NCI-H2196 (cell line): ENCODE measurements at regions not wholly inside any gene's neighbourhood (a gene's known extent, or its start where the extent isn't known, plus 50 kb on each side); places are given as distances from the start of the nearest gene placed in this dataset.
"Not testable (repeated sequence)": the region's sequence is repeated elsewhere in the genome, so short reads cannot be mapped to it uniquely, and the experiment has no call there.

Experiments
- DNase-seq: peaks from one replicate; lab custom pipeline; 2025; ENCODE audit not compliant: unreplicated experiment; lab: John Stamatoyannopoulos, UW

DNA sequence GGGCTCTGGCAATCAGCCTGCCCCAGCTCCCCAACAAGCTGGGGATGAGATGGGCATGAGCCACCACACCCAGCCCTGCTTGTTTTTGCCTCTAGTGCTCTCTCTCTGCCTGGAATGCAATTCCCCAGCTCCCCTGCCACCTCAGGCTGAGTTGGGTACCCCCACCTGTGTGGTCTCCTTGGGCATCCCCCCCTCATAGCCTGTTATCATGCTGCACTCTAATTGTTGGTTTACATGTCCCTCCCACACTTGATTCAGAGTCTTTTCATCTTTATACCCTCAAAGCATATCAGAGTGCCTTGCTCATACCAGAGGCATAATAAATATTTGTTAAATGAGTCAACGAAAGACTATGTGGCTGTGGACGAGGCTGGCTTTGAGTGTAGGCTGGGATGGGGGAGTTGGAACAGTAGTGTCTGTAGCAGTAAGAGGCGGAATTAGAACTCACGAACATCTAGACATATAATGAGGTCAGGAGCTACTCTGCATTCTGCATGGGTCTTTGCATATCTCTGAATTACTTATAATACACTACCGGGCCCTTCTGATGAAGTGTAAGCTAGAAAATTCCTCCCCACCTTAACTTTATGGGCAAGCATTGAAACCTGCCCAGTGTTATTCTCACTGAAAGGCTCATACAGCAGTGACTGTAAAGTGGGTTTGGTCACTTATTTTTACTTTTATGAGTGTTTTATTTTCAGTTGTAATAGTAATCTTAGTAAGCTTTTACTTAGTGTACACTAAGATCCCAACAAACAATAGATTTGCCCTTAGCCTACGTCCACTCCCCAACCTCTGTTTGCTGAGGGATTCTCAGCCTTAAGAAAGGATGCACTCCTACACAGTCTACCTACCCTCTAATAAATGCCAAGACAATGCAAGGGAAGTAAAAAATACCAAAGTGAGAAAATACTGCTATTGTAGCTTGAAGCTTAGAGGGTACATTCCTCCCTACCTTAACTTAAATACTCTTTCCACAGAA is 58.7 kb downstream of the EDN1 start:
- no peak for DNase-seq

DNA sequence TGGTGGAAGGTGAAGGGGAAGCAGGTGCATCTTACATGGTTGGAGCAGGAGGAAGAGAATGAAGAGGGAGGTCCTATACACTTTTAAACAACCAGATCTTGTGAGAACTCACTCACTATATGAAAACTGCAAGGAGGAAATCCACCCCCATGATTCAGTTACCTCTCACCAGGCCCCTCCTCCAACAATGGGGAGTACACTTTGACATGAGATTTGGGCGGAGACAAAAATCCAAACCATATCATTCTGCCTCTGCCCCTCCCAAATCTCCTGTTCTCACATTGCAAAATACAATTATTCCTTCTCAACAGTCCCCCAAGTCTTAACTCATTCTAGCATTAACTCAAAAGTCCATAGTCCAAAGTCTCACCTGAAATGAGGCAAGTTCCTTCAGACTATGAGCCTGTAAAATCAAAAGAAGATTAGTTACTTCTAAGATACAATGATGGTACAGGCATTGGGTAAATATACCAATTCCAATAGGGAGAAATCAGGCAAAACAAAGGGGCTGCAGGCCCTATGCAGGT is 60.5 kb downstream of the EDN1 start:
- DNase-seq = no peak

DNA sequence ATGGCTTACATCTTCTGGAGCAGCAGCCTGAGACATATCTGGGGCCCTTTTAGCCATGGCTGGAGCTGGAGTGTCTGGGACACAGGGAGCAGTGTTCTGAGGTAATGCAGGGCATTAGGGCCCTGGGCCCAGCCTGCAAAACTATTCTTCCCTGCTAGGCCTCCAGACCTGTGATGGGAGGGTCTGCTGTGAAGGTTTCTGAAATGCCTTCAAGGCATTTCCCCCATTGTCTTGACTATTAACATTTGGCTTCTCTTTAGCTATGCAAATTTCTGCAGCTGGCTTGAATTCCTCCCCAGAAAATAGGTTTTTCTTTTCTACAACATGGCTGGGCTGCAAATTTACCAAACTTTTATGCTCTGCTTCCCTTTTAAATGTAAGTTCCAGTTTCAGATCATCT is 61.5 kb downstream of the EDN1 start:
- no peak for DNase-seq

DNA sequence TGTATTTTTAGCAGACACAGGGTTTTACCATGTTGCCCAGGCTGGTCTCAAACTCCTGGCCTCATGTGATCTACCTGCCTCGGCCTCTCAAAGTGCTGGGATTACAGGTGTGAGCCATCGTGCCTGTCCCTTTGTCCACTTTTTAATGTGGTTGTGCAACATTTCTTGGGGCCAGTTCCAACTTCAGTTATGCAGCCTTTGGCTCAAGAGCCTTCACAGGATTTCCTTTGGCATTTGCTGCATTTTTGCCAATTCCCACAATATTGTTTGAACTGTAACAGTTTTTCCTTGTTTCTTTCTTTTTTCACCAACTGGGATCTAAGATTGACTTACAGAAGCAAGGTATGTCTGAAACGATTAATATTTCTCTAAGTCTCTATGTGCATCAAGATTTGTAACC is 63.6 kb downstream of the EDN1 start:
- no peak for DNase-seq

DNA sequence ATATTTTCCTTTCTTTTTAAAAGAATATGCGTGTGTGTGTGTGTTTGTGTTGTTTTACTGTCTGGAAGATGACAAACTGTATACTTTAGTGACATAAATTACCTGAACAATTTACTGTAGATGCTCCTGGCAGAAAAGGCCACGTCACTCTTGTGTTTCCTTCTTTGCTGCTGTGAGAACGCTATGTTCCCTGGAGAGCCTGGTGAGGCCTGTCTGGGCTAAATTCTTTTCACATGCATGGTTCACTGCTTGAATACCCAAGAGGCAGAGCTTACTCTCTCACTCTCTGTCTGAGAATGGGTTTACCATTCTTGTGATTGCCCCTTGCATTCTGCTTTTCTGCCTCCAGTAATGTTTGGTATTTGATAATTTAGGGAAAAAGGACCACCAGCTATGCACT is 64.3 kb downstream of the EDN1 start:
- DNase-seq = no peak

DNA sequence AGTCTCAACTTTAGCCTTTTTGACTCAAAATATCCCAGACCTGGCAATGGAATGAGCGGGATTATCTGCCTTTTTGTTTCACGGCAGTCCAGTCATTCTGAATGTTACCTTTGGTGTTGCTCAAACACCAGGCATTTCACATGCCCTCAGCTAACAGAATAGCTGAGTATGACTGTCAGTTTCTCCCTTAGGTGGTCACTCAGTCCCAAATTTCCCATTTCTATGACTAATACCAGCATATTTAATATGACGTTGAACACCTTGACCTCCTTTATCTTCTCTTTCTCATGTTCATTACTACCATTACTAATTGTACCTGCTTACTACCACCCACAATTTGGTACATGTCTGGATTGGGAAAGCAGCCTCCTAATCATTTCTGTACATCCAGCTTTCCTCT is 65.2 kb downstream of the EDN1 start:
- DNase-seq = no peak

DNA sequence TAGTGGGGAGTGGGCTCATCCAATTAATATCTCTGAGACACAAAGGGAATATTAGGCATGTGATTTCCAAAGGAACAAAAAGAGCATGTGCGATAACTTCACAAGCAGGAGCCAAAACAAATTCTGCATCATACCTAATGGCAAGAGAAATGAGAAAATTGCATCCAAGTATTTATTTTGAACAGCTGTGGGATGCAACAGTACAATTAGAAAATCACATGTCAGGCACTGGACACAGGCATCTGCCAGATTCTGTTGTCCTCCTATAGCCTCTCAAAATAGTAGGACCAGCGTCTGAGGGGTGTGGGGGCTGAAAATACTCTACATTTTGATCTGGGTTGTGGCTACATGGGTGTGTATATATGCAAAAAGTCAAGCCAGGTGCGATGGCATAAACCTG is 66.3 kb downstream of the EDN1 start:
- no peak for DNase-seq

DNA sequence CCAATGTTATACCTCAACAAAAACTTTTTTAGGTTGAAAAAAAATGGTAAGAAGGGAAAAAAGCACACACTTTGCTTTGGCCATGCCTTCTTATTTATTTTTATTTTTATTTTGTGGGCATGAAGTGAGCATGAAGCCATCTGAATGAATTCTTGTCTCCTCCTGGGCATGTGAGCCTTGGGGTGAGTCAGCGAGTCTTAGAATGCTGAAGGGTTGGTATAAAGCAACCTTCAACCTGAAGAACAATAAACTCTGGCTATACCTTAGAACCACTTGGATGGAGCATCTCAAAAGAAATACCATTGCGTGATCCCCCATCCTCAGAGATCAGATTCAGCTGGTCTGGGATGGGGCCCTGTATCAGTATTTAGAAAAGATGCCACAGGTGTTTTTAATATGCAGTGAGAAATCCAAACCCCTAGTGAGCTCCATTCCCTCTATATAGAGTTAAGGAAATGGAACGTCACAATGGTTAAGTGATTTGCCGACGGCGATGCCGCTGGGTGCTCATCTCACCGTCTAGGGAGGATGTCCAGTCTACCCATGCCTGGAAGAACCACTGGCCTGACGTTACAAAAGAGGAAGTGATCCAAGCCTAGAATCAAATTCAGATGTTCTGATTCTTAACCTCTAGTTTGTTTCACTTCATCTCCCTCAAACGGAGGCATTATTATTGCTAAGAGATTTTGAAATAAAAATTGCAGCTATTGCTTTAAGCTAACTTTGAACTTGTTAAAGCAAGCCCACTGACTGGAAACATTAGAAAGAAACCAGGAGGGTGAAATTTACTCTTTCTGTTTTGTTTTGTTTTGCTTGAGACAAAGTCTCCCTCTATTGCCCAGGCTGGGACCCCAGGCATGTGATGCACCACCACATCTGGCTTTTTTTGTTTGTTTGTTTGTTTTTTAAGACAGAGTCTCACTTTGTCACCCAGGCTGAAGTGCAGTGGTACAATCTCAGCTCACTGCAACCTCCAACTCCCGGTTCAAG is 67.1 kb downstream of the EDN1 start:
- no peak for DNase-seq

DNA sequence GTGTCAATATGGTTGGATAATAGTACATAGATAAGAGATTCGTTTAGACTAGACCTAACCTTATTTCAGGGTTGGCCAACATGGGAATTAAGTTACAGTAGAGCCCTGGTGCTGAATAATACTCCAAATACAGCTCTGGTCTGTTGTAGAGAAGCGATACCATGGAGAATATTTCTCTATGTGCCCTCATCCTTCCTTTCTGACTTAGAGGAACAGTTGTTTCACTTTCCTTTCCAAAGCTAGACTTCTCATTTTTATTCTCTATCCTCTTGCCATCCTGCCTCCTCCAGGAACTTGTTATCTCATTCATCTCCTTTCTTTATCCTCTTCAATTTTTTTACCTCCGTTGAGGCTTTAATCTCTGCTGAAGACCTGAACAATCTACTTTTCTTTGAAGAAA is 68.9 kb downstream of the EDN1 start:
- DNase-seq = no peak

DNA sequence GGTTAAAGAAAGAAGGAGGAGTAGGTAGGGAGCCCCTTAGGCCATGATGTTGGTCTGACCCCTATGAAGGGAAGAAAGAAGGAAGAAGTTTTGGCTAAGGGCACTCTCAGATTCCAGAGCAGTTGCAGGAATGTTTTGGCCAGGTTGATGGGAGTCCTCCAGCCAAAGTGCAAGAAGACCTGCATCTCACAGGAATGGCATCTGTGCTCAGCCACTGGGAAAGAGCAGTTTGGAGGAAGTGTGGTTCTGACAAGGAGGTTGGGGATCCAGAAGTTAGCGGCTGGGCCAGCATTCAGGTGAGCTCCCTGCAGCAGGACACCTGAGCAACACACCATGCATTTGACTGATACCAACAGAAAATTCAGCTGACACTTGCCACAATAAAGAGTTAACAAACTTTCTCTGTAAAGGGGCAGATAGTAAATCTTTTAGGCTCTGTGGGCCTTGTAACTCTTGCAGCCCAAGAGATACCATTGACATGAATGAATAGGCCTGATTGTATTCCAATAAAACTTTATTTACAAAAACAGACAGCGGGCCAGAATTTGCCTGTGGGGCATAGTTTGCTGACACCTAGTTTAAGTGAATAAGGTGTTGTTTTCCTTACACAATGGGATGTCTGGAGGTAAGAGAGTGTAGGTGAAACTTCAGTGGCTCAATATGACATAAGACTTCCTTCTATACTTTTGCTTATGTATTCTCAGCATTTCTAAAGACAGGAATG is 71.0 kb downstream of the EDN1 start:
- no peak for DNase-seq

DNA sequence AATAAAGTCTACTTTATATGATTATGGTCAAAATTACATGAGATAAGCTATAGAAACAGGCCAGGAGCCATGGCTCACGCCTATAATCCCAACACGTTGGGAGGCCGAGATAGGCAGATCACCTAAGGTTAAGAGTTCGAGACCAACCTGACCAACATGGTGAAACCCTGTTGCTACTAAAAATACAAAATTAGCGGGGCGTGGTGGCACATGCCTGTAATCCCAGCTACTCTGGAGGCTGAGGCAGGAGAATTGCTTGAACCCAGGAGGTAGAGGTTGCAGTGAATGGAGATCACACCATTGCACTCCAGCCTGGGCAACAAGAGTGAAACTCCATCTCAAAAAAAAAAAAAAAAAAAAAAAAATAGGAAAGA is 73.1 kb downstream of the EDN1 start:
- not testable (repeated sequence) for DNase-seq

DNA sequence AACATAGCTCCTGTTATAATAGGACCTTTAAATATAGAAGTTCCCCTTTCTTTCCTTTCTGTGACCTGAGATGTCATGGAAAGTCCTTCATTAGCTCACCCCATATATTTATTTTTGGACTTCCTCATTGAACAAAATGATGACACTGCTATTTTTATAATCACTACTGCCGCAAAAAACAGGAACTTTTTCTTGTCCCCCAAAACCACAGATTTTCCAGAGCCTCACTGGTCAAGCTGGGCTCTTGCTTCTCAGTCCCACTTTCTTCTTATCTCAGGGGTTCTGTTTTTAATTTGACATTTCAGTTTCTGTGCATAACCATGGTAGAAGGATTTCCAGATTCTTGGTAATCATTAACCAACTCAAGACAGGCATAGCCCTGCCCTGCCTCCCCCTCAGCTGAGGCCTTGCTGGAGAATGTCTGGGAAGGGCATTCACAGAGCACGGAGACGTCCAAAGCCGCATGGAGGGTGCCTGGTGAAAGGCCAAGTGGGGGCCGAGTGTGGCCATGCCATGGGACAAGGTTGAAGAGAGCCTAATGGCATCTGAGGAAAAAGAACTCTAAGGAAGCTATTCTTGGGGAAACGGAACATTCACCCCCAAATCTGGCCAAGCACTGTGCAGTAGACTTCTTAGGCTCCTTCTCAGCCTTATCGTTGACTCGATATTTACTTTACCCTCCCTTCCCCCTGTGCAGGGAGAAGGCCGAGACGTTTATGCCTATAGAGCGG is 73.7 kb downstream of the EDN1 start:
- no peak for DNase-seq

DNA sequence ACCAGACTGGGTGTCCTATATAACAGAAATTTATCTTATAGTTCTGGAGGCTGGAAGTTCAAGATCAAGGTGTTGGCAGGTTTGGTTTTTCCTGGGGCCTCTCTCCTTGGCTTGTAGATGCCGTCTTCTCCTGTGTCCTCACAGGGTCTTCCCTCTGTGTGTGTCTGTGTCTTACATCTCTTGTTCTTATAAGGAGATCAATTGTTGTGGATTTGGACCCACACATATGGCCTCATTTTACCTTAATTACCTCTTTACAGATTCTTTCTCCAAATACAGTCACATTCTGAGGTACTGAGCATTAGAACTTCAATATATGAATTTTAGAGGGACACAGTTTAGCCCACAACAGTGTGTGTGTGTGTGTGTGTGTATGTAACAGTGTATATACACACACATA is 74.5 kb downstream of the EDN1 start:
- DNase-seq = no peak

DNA sequence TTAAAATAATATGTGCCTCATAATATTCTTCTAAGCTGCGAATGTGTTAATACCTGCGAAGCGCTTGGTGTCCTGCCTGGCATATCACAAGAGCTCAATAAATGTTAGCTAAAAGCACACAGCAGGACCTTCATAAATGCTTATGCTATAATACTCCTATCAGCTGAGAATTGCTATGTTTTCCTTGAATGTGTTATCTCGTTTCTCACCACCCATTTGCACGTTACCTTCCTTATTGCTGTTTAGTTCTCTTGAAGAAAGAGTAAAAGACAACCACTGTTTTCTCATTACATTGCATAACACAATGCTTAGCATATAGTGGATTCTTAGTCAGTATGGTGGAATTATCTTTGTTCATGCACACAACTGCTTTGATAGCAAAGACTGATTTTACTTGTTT is 76.6 kb downstream of the EDN1 start:
- DNase-seq = no peak

DNA sequence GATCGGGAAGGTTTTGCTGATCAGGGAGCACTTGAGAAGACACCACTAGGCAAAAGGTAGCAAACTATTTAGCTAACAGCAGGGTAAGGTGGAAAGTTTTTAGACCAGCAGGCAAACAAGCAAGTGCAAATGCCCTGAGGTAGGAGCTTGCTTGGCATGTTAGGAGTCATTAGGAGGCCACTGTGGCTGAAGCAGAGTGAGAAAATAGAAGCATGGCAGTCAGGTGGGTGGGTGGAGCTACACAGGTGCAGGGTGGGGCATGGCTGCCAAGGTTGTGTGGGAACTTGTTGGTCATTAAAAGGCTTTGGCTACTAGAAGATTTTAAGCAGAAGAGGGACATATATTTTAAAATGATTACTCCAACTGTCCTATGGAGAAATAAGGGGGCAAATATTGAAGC is 77.3 kb downstream of the EDN1 start:
- no peak for DNase-seq

DNA sequence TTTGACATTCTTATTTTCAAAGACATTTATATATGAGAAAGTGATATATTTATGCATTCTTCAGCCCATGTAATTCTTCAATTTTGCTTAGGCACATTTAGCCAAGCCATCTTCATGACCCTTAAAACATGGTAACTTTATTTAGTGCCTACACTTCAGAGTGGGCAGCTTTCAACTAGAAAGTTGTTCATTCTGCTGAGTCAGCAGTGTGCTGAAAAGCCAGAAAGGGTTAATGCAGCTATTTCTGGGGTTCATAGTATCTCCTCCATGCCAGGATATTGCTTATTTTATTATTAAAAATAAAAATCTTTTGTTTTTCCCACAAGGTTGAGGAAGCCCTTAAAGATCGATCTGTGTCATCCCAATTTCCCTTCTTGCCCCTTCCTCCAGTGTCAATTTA is 79.2 kb downstream of the EDN1 start:
- no peak for DNase-seq

DNA sequence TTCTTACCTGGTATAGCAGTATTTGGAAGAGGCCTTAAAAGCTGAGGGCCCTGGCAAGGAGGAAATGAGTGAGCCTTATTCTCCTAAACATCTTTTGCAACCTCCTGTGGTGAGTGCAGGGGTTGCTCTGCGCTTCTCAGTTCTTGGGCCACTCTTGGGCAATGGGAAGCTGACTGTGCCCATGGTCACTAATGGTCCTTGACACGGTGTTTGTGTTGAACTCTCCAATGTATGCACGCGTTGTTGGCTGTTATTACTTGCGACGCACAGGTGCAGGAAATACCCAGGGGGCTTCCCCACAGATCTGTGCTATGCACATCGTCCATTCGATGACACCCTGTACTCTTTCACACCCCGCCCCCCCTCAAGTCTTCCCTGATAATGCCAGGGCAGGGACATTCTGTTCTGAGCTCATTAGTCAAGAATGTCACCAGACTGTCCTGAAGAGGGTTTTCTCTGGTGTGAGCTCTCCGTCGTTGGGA is 79.7 kb downstream of the EDN1 start:
- no peak for DNase-seq

DNA sequence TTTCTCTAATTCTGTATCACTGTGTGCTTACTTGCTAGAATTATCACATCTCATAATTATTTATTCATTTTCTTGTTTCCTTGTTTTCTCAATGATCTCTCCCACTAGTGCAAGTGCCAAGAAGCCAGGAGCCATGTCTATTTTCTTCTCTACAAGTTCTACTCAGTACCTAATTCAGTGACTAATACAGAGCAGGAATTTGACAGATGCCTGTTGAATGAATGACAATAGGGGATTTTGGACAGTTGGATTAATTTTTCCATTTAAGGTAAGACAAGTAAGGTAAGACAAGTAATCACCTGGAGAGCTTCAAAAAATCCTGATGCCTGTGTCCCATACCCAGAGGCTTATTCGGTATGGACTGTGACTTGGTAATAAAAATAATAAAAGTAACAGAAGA is 81.0 kb downstream of the EDN1 start:
- DNase-seq = no peak

DNA sequence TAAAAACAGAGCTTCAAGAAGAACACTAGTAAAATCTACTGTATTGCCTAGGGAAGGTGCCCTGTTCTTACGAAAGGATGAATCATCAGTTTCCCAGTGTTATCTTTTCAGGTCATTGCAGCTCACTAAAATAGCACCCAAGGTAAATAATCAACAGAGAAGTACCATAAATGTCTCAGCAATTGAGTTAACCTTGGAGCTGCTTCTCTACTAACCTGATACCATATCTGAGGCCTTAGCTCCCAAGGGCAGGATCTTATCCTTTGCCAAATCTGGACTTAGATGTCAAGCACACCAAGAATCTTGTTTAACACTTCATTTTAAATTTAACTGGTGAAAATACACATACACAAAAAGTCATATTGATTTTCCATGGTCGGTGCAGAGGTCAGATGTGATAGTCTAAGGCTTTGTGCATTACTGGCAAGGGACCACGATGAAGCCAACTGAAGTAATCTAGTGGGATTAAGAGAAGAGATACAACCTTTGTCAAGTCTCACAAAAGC is 81.5 kb downstream of the EDN1 start:
- no peak for DNase-seq

DNA sequence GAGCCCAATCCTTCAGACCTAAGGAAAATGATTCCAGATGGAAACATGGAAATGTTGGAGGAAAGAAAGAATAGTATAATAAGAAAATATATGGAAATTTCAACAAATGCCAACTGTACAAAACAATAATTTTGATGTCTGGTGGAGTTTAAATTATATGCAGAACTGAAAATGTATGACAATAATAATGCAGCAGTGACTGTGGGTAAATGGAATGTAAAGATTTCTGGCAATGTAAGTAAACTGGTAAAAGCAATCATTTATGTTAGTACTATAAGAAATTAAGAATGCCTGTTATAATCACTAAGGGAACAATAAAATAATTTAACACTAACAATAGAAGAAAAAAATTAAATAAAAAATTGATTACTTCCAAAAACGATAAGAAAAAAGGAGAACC is 89.0 kb downstream of the EDN1 start:
- no peak for DNase-seq
